ENCODE measurements at regions not wholly inside any gene's neighbourhood (a gene's known extent, or its start where the extent isn't known, plus 50 kb on each side); places are given as distances from the start of the nearest gene placed in this dataset.

DNA sequence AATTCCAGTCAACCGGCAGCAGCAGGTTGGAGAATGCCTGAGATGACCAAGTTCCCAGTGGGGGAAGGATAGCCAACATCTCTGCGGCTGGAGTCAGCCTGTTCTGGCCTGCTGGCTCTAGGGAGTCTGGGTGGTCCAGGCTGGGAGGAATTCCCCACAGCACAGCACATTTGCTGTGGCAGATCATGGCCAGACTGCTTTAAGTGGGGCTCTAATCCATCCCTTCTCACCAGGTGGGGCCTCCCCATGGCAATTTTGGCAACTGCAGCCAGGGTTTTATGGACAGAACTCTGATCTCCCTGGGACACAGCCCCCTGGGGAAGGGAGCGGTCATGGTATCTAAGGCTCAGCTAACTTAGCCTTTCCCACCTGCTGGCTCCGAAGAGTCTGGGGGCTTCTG, 226.1 kb downstream of the DTWD2 start:
- Histone ChIP-seq H3K4me1 (no peaks in the 10 kb centered on the region), H3K27me3 (no peaks in the 10 kb centered on the region), H3K4me3 (replicated peaks in 1 of 3) (no peak overlapping the region), H3K9me3 (no peaks in the 10 kb centered on the region), H3K36me3 (no peaks in the 10 kb centered on the region), H3K27ac (no peak overlapping the region)
- no peak for DNase-seq
- TF ChIP-seq CTCF (IDR thresholded peaks at IDR 0.05) (no peak), POLR2A (IDR thresholded peaks at IDR 0.05) (no peak)
- intact Hi-C loops (cut with DNase I) = no loop called here
- WGBS, 2 donors = 93 to 95% methylated on average over 3 to 4 of the region's 4 CpGs

- TF ChIP-seq POLR2A (IDR thresholded peaks at IDR 0.05) (no peak), CTCF (IDR thresholded peaks at IDR 0.05) (no peak)
- DNase-seq = no peak
- Histone ChIP-seq H3K27ac (no peak overlapping the region), H3K4me1 (no peaks in the 10 kb centered on the region), H3K27me3 (no peaks in the 10 kb centered on the region), H3K36me3 (no peaks in the 10 kb centered on the region), H3K4me3 (replicated peaks in 1 of 3) (no peak overlapping the region), H3K9me3 (no peaks in the 10 kb centered on the region)
- 84 to 90% methylated on average over 4 of the region's 4 CpGs for WGBS, 2 donors
- intact Hi-C loops (cut with DNase I) = no loop called here
These were observed 226.5 kb downstream of the DTWD2 start for GRCh38 chr5:118761814-118762213.

- Histone ChIP-seq H3K9me3 (no peaks in the 10 kb centered on the region), H3K4me3 (replicated peaks in 1 of 3) (no peak overlapping the region), H3K36me3 (no peaks in the 10 kb centered on the region), H3K27ac (no peak overlapping the region), H3K4me1 (peaks cover 5 to 7% of the 10 kb centered on the region in 2 donors), H3K27me3 (no peaks in the 10 kb centered on the region)
- intact Hi-C loops (cut with DNase I) = no loop called here
- 94 to 96% methylated on average over 5 of the region's 5 CpGs for WGBS, 2 donors
- DNase-seq = no peak
- TF ChIP-seq POLR2A (IDR thresholded peaks at IDR 0.05) (no peak), CTCF (IDR thresholded peaks at IDR 0.05) (no peak)
These were observed 235.4 kb downstream of the DTWD2 start for GRCh38 chr5:118752969-118753368.

DNA sequence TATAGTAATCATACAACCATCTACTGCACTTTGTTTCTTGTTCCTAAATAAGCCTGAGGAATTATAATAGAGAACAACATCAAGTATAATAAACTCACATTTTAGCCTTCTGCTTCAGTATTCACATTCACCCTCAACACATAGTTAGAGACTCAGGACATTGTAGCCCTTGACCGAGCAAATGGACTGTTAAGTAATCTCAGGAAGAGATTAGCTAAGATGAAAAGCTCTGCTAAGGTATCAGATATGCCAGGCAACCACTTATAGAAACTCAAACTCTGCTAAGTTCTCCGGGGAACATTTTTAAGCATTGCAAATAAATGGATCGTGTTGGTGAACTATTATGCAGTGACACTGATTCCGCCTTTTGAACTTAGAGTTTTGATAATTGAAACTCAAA, 252.0 kb downstream of the DTWD2 start:
- TF ChIP-seq POLR2A (IDR thresholded peaks at IDR 0.05) (no peak), CTCF (IDR thresholded peaks at IDR 0.05) (no peak)
- no peaks in the 10 kb centered on the region for H3K36me3 ChIP-seq
- no peak for DNase-seq
- no peaks in the 10 kb centered on the region for H3K4me1 ChIP-seq
- H3K4me3 ChIP-seq (replicated peaks in 1 of 3) = no peak overlapping the region
- no peaks in the 10 kb centered on the region for H3K9me3 ChIP-seq
- 58 to 70% methylated on average over 4 of the region's 4 CpGs for WGBS, 2 donors
- H3K27me3 ChIP-seq = no peaks in the 10 kb centered on the region
- no peak overlapping the region for H3K27ac ChIP-seq
- intact Hi-C loops (cut with DNase I) = no loop called here

GRCh38 chr5:118733394-118733793, 255.0 kb downstream of the DTWD2 start:
- no peak for TF ChIP-seq CTCF (IDR thresholded peaks at IDR 0.05)
- TF ChIP-seq POLR2A (IDR thresholded peaks at IDR 0.05) = no peak
- Histone ChIP-seq H3K36me3 (no peaks in the 10 kb centered on the region), H3K27ac (no peak overlapping the region), H3K4me3 (replicated peaks in 1 of 3) (no peak overlapping the region), H3K4me1 (no peaks in the 10 kb centered on the region), H3K27me3 (no peaks in the 10 kb centered on the region), H3K9me3 (no peaks in the 10 kb centered on the region)
- intact Hi-C loops (cut with DNase I) = no loop called here
- WGBS, 2 donors = 94 to 95% methylated on average over 3 of the region's 3 CpGs
- DNase-seq = no peak

Data from thyroid gland (tissue), 4 donors.